ENCODE measurements at regions not wholly inside any gene's neighbourhood (a gene's known extent, or its start where the extent isn't known, plus 50 kb on each side); places are given as distances from the start of the nearest gene placed in this dataset.

GRCh38 chr2:186992597-186992996 lies 143.6 kb upstream of the ZSWIM2 start (continued):
- TF ChIP-seq ELF4 (CRISPR knock-in tag; IDR thresholded peaks at IDR 0.05; ENCODE audit: low read depth), result no peak
- no peak for TF ChIP-seq E2F4 (CRISPR knock-in tag; IDR thresholded peaks at IDR 0.05; ENCODE audit: borderline replicate concordance, low read depth)

GRCh38 chr2:186991766-186992417 lies 142.9 kb upstream of the ZSWIM2 start:
- CTCF ChIA-PET, result no interaction called here
- H3K4me3 Mint-ChIP-seq, result no peak overlapping the region
- peaks cover 8% of the 10 kb centered on the region for H3K9me3 Mint-ChIP-seq
- H3K27me3 Mint-ChIP-seq (ENCODE audit: low read depth), result no peaks in the 10 kb centered on the region
- H3K36me3 Mint-ChIP-seq, result peaks cover 4% of the 10 kb centered on the region; the same call in 1 of the 2 replicates
- no peak for TF ChIP-seq ZNF396 (CRISPR knock-in tag; IDR thresholded peaks at IDR 0.05; ENCODE audit: borderline replicate concordance)
- TF ChIP-seq FOXJ3 (CRISPR knock-in tag; IDR thresholded peaks at IDR 0.05; ENCODE audit: borderline replicate concordance), result no peak
- no peak for TF ChIP-seq ERG (CRISPR knock-in tag; IDR thresholded peaks at IDR 0.05)
- H3K27ac Mint-ChIP-seq, result no peak overlapping the region
- ATAC-seq (peak; percentile 57; the same call in 1 of the 2 replicates), DNase-seq (ENCODE audit: low spot score) (no peak)
- H3K4me1 Mint-ChIP-seq, result peaks cover 5% of the 10 kb centered on the region
- POLR2A ChIA-PET, result no interaction called here

- no peak overlapping the region for H3K27ac Mint-ChIP-seq
- no peaks in the 10 kb centered on the region for H3K4me1 Mint-ChIP-seq
- peaks cover 4% of the 10 kb centered on the region; the same call in 1 of the 2 replicates for H3K36me3 Mint-ChIP-seq
- ChIA-PET POLR2A (no interaction called here), CTCF (no interaction called here)
- ATAC-seq, result no peak
- no peaks in the 10 kb centered on the region for H3K27me3 Mint-ChIP-seq (ENCODE audit: low read depth)
- H3K4me3 Mint-ChIP-seq, result no peak overlapping the region
- no peak for DNase-seq (ENCODE audit: low spot score)
- peaks cover 16% of the 10 kb centered on the region for H3K9me3 Mint-ChIP-seq
- TF ChIP-seq PREB (CRISPR knock-in tag; IDR thresholded peaks at IDR 0.05; ENCODE audit: borderline replicate concordance) (no peak), ZNF416 (CRISPR knock-in tag; IDR thresholded peaks at IDR 0.05) (no peak), AR (CRISPR knock-in tag; IDR thresholded peaks at IDR 0.05) (no peak), ATF6 (CRISPR knock-in tag; IDR thresholded peaks at IDR 0.05) (no peak), ETV6 (CRISPR knock-in tag; IDR thresholded peaks at IDR 0.05) (no peak), ZBTB43 (CRISPR knock-in tag; IDR thresholded peaks at IDR 0.05) (no peak), USF2 (CRISPR knock-in tag; IDR thresholded peaks at IDR 0.05) (no peak), NFATC4 (CRISPR knock-in tag; IDR thresholded peaks at IDR 0.05) (no peak), CBFB (CRISPR knock-in tag; IDR thresholded peaks at IDR 0.05; ENCODE audit: low read depth) (no peak), ZNF425 (CRISPR knock-in tag; conservative IDR thresholded peaks at IDR 0.05) (no peak), FOXP4 (CRISPR knock-in tag; IDR thresholded peaks at IDR 0.05) (no peak), MYBL2 (CRISPR knock-in tag; IDR thresholded peaks at IDR 0.05) (no peak)
Observed at GRCh38 chr2:186984966-186985365, 136.0 kb upstream of the ZSWIM2 start.
